GM12872 (cell line): ENCODE measurements at regions not wholly inside any gene's neighbourhood (a gene's known extent, or its start where the extent isn't known, plus 50 kb on each side); places are given as distances from the start of the nearest gene placed in this dataset.

Experiments
- CTCF ChIP-seq: IDR thresholded peaks from 3 replicates; pipeline ENCODE4 v1.5.1; 2011; ENCODE audit warnings: low read depth, mild to moderate bottlenecking, low read length, moderate library complexity; ENCODE audit not compliant: insufficient read depth

DNA sequence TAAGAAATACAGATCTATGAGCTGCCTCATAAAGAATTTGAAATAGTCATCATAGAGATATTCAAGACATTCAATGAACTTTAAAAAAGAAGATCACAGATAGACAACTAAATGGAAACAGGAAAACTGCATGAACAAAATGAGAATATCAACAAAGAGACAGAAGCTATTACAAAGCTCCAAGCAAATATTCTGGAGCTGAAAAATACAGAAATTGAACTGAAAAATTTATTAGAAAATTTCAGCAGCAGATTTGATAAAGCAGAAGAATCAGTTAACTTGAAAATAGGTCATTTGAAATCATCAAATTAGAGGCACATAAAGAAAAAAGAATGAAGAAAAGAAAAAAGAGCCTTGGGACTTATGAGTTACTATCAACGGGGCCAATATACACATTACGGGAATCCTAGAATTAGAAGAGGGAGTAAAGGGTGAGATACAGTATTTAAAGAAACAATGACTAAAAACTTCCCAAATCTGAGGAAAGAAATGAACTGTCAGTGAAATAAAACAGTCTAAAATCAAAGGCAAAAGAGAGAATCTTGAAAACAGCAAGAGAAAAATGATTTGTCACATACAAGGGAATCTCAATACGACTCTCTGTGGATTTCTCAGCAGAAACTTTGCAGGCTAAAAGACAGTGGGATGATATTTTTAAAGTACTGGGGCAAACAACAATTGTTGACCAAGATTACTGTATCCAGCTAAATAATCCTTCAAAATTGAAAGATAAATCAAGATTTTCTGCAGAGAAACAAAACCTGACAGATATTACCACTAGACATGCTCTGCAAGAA is 641.6 kb downstream of the ANKRD50 start:
- no peak for TF ChIP-seq CTCF

DNA sequence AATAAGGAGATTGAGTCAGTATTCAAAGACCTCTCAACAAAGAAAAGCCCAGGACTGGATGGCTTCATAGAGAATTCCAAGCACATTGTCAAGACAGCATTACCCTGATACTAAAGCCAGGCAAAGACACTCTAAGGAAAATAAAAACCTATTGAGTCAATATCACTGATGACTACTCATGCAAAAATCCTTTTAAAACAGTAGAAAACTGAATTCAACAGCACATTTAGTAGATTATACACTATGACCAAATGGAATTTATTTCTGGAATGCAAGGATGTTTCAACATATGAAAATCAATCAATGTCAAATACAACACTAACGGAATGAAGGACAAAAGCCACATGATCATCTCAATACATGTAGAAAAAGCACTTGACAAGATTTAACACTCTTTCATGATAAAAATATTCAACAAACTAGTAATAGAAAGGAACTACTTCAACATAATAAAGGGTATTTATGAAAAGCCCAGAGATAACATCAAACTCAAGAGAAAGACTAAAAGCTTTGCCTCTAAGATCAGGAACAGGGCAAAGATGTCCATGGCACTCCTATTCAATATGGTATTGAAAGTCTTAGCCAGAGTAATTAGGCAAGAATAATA is 633.3 kb downstream of the ANKRD50 start:
- TF ChIP-seq CTCF, result no peak

DNA sequence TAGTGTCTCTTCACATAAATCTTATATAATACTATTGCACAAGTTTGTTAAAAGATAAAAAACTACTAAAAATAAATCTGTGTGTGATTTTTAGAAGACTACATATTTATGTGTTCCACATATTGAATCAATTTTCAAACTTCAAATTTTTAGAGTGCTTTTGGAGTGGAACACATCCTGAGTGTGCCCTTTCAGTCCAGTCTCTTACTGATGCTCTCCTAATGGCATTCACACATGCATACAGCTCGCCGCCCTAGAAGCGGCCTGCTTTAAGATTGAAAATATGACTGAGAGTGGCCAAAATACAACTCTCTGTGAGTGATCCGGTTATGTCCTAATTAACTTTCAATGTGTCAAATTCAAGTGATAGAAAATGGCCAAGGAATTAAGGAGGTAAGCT is 628.8 kb downstream of the ANKRD50 start:
- TF ChIP-seq CTCF, result no peak

GRCh38 chr4:124085561-124086180 is 626.9 kb downstream of the ANKRD50 start:
- TF ChIP-seq CTCF, result no peak

GRCh38 chr4:124090021-124090420 is 622.5 kb downstream of the ANKRD50 start:
- no peak for TF ChIP-seq CTCF

DNA sequence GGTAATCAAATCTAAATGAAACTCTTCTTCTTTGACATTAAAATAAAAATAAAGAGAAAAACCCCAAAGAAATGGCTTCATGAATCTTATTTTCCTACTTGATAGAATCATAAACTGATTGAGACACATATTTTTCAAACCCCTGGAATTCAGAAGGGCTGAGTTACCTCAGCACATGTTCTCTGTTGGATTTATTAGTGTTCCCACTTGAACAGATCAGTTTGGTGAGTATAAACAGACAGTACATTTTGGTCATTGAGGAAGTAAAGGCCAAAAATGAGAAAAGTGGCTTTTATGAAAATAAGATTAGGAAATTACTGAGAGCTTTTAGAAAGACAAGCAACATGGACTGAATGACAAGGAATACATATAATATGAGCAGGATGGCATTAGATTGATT is 620.4 kb downstream of the ANKRD50 start:
- no peak for TF ChIP-seq CTCF

- TF ChIP-seq CTCF, result no peak
Measured at GRCh38 chr4:124092541-124092984, 620.0 kb downstream of the ANKRD50 start.
